Upper lobe of left lung (tissue), 4 donors: ENCODE measurements at regions not wholly inside any gene's neighbourhood (a gene's known extent, or its start where the extent isn't known, plus 50 kb on each side); places are given as distances from the start of the nearest gene placed in this dataset.

Experiments used
- EP300 ChIP-seq, 4 donors: sonication (generic); formaldehyde crosslinking; IDR thresholded peaks; one replicate each; pipeline ENCODE4 v1.5.1; 2017; ENCODE audit warnings: antibody characterized with exemption in 4 of 4, control low read depth in 2 of 4
- POLR2A ChIP-seq, 4 donors: fragments of 450-650 bp; IDR thresholded peaks; one replicate each; pipeline ENCODE4 v1.5.1; 2016 to 2017; ENCODE audit warnings: antibody characterized with exemption in 4 of 4, mild to moderate bottlenecking in 2 of 4
- POLR2AphosphoS5 ChIP-seq, 2 donors: sonication (generic); formaldehyde crosslinking; IDR thresholded peaks; one replicate each; pipeline ENCODE4 v1.5.1; 2017; ENCODE audit warnings: antibody characterized with exemption in 2 of 2
- TF ChIP-seq, protein P1 (sequence below), 6 experiments: fragments of 450-650 bp in 4 of 6; fragments of 200-600 bp in 2 of 6; sonication (generic) in 2 of 6; IDR thresholded peaks; one replicate each; pipeline ENCODE4 v1.5.1; 2016 to 2019; ENCODE audit warnings: antibody characterized with exemption in 6 of 6

DNA sequence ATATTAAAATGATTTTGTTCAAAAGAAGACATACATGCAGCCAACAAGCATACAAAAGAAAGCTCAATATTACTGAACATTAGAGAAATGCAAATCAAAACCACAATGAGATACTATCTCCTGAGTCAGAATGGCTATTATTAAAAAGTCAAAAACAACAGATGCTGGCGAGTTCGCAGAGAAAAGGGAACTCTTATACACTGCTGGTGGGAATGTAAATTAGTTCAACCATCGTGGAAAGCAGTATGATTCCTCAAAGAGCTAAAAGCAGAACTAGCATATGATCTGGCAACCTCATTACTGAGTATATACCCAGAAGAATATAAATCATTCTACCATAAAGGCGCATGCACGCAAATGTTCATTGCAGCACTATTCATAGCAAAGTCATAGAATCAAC, 126.0 kb upstream of the HMCN1 start:
- TF ChIP-seq EP300 (IDR thresholded peaks at IDR 0.05) (no peak), POLR2AphosphoS5 (IDR thresholded peaks at IDR 0.05) (no peak), POLR2A (IDR thresholded peaks at IDR 0.05) (no peak)
- TF ChIP-seq, protein P1, sequence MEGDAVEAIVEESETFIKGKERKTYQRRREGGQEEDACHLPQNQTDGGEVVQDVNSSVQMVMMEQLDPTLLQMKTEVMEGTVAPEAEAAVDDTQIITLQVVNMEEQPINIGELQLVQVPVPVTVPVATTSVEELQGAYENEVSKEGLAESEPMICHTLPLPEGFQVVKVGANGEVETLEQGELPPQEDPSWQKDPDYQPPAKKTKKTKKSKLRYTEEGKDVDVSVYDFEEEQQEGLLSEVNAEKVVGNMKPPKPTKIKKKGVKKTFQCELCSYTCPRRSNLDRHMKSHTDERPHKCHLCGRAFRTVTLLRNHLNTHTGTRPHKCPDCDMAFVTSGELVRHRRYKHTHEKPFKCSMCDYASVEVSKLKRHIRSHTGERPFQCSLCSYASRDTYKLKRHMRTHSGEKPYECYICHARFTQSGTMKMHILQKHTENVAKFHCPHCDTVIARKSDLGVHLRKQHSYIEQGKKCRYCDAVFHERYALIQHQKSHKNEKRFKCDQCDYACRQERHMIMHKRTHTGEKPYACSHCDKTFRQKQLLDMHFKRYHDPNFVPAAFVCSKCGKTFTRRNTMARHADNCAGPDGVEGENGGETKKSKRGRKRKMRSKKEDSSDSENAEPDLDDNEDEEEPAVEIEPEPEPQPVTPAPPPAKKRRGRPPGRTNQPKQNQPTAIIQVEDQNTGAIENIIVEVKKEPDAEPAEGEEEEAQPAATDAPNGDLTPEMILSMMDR (IDR thresholded peaks at IDR 0.05), result no peak
